ENCODE measurements at regions not wholly inside any gene's neighbourhood (a gene's known extent, or its start where the extent isn't known, plus 50 kb on each side); places are given as distances from the start of the nearest gene placed in this dataset.
"Not testable (repeated sequence)": the region's sequence is repeated elsewhere in the genome, so short reads cannot be mapped to it uniquely, and the experiment has no call there.

GRCh38 chr13:44309794-44310757 lies 63.5 kb upstream of the SERP2 start:
- H3K4me3 ChIP-seq (ENCODE audit: low read depth, low read length): no peak overlapping the region
- no peak for TF ChIP-seq CTCF (IDR thresholded peaks at IDR 0.05; ENCODE audit: borderline replicate concordance, insufficient read depth, low read depth, low read length)

- no peak for TF ChIP-seq CTCF (IDR thresholded peaks at IDR 0.05; ENCODE audit: borderline replicate concordance, insufficient read depth, low read depth, low read length)
- H3K4me3 ChIP-seq (ENCODE audit: low read depth, low read length): no peak overlapping the region
Observed at GRCh38 chr13:44311011-44311780, 62.4 kb upstream of the SERP2 start.

- H3K4me3 ChIP-seq (ENCODE audit: low read depth, low read length): no peak overlapping the region
- TF ChIP-seq CTCF (IDR thresholded peaks at IDR 0.05; ENCODE audit: borderline replicate concordance, insufficient read depth, low read depth, low read length): no peak
Observed at GRCh38 chr13:44312131-44312530, 61.5 kb upstream of the SERP2 start.

- no peak overlapping the region for H3K4me3 ChIP-seq (ENCODE audit: low read depth, low read length)
- TF ChIP-seq CTCF (IDR thresholded peaks at IDR 0.05; ENCODE audit: borderline replicate concordance, insufficient read depth, low read depth, low read length): no peak
Observed at GRCh38 chr13:44312834-44313551, 60.6 kb upstream of the SERP2 start.

GRCh38 chr13:44313674-44314073 lies 60.0 kb upstream of the SERP2 start:
- TF ChIP-seq CTCF (IDR thresholded peaks at IDR 0.05; ENCODE audit: borderline replicate concordance, insufficient read depth, low read depth, low read length): no peak
- no peak overlapping the region for H3K4me3 ChIP-seq (ENCODE audit: low read depth, low read length)

GRCh38 chr13:44314160-44314559 lies 59.5 kb upstream of the SERP2 start:
- not testable (repeated sequence) for H3K4me3 ChIP-seq (ENCODE audit: low read depth, low read length)

GRCh38 chr13:44317752-44318151 lies 55.9 kb upstream of the SERP2 start:
- no peak overlapping the region for H3K4me3 ChIP-seq (ENCODE audit: low read depth, low read length)
- TF ChIP-seq CTCF (IDR thresholded peaks at IDR 0.05; ENCODE audit: borderline replicate concordance, insufficient read depth, low read depth, low read length): no peak
